Transverse colon (tissue), 4 donors: ENCODE measurements at regions not wholly inside any gene's neighbourhood (a gene's known extent, or its start where the extent isn't known, plus 50 kb on each side); places are given as distances from the start of the nearest gene placed in this dataset.

Experiments
- DNase-seq: peaks from one replicate; pipeline ENCODE4 v3.0.0-alpha.2; 2019
- H3K27ac ChIP-seq, 4 donors: fragments of 200-600 bp; sonication (generic); 2 replicates each; pipeline ENCODE4 v1.5.1; 2016 to 2018; ENCODE audit warnings: inconsistent platforms in 4 of 4
- H3K27me3 ChIP-seq: fragments of 200-600 bp; sonication (generic); 2 replicates; pipeline ENCODE4 v1.5.1; 2017; ENCODE audit warnings: inconsistent platforms
- H3K36me3 ChIP-seq, 4 donors: fragments of 200-600 bp; sonication (generic); 2 replicates each; pipeline ENCODE4 v1.5.1; 2017 to 2019; ENCODE audit warnings: inconsistent platforms in 4 of 4
- H3K4me1 ChIP-seq, 4 donors: fragments of 200-600 bp; sonication (generic); 2 replicates each; pipeline ENCODE4 v1.5.1; 2017 to 2020; ENCODE audit warnings: inconsistent platforms in 4 of 4
- H3K4me3 ChIP-seq, 4 donors: fragments of 200-600 bp; sonication (generic); 1 replicate in 1 of 4; 2 replicates in 3 of 4; pipeline versions ENCODE4 v1.5.1 to v1.6.1; 2017 to 2019; ENCODE audit warnings: inconsistent platforms in 4 of 4
- H3K9me3 ChIP-seq, 2 donors: fragments of 200-600 bp; sonication (generic); 2 replicates each; pipeline ENCODE4 v1.5.1; 2017 to 2019; ENCODE audit warnings: inconsistent platforms in 2 of 2
- CTCF ChIP-seq, 5 experiments: fragments of 200-600 bp in 3 of 5; fragments of 450-650 bp in 2 of 5; sonication (generic) in 3 of 5; IDR thresholded peaks; 1 replicate in 2 of 5; 2 replicates in 3 of 5; pipeline ENCODE4 v1.5.1; 2016 to 2017; ENCODE audit warnings: antibody characterized with exemption in 5 of 5, inconsistent platforms in 3 of 5, mild to moderate bottlenecking in 2 of 5, moderate library complexity in 1 of 5
- EP300 ChIP-seq: sonication (generic); formaldehyde crosslinking; IDR thresholded peaks from one replicate; pipeline ENCODE4 v1.6.1; 2017; ENCODE audit warnings: antibody characterized with exemption, low read depth
- POLR2A ChIP-seq: fragments of 450-650 bp; IDR thresholded peaks from one replicate; pipeline ENCODE4 v1.6.1; 2016; ENCODE audit warnings: antibody characterized with exemption, mild to moderate bottlenecking, moderate library complexity
- POLR2AphosphoS5 ChIP-seq, 3 donors: sonication (generic); formaldehyde crosslinking; IDR thresholded peaks; one replicate each; pipeline ENCODE4 v1.6.1; 2016; ENCODE audit warnings: antibody characterized with exemption in 3 of 3
- WGBS, 2 donors: methylation state at CpG; one replicate each; pipeline ENCODE4 v1.1.5; 2018; ENCODE audit warnings: low coverage in 1 of 2; 5-methylcytosine and 5-hydroxymethylcytosine counted together
- in situ Hi-C, 4 donors: fragments of 200-750 bp; cut with MboI; loops; one replicate each; pipeline versions ENCODE4 v1.15.0 to v1.15.1; 2017; ENCODE audit warnings: low sequenced_read_pairs in 3 of 4, low pct_ligation_motif_present in 1 of 4, low pct_unique_long_range_greater_than_20kb in 1 of 4
- intact Hi-C: fragments of 100-400 bp; cut with DNase I; formaldehyde crosslinking; loops from one replicate; pipeline ENCODE4 v1.15.1; 2023; ENCODE audit warnings: low total_unique reads

GRCh38 chr10:131847241-131847783, 53.5 kb upstream of the PPP2R2D start:
- DNase-seq, result no peak
- 60 to 82% methylated on average over 7 to 24 of the region's 25 CpGs for WGBS, 2 donors
- TF ChIP-seq POLR2AphosphoS5 (IDR thresholded peaks at IDR 0.05), result no peak
- TF ChIP-seq CTCF (IDR thresholded peaks at IDR 0.05), result no peak
- no peak for TF ChIP-seq POLR2A
- TF ChIP-seq EP300, result no peak
- Histone ChIP-seq H3K36me3 (no peaks in the 10 kb centered on the region), H3K4me1 (no peaks in the 10 kb centered on the region), H3K4me3 (no peak overlapping the region), H3K27ac (no peak overlapping the region), H3K9me3 (no peaks in the 10 kb centered on the region), H3K27me3 (no peaks in the 10 kb centered on the region)
- intact Hi-C loops (no loop called here), in situ Hi-C loops (no loop called here)

- no peak for DNase-seq
These were observed 52.5 kb upstream of the PPP2R2D start for GRCh38 chr10:131848296-131848695.

GRCh38 chr10:131848741-131849590, 51.8 kb upstream of the PPP2R2D start:
- Histone ChIP-seq H3K27ac (no peak overlapping the region), H3K4me1 (no peaks in the 10 kb centered on the region), H3K27me3 (no peaks in the 10 kb centered on the region), H3K36me3 (no peaks in the 10 kb centered on the region), H3K4me3 (no peak overlapping the region), H3K9me3 (no peaks in the 10 kb centered on the region)
- 92% methylated on average over 39 of the region's 39 CpGs; no CpG with 5 or more reads in 1 of the 2 donors for WGBS, 2 donors
- intact Hi-C loops (no loop called here), in situ Hi-C loops (no loop called here)
- no peak for DNase-seq
- TF ChIP-seq POLR2AphosphoS5 (IDR thresholded peaks at IDR 0.05), result no peak
- TF ChIP-seq EP300, result no peak
- no peak for TF ChIP-seq CTCF (IDR thresholded peaks at IDR 0.05)
- TF ChIP-seq POLR2A, result no peak

More at GRCh38 chr10:131848296-131848695, 52.5 kb upstream of the PPP2R2D start:
- in situ Hi-C loops (no loop called here), intact Hi-C loops (no loop called here)
- Histone ChIP-seq H3K9me3 (no peaks in the 10 kb centered on the region), H3K27ac (no peak overlapping the region), H3K4me1 (no peaks in the 10 kb centered on the region), H3K27me3 (no peaks in the 10 kb centered on the region), H3K4me3 (no peak overlapping the region), H3K36me3 (no peaks in the 10 kb centered on the region)
- TF ChIP-seq EP300 (no peak), POLR2A (no peak), CTCF (IDR thresholded peaks at IDR 0.05) (no peak), POLR2AphosphoS5 (IDR thresholded peaks at IDR 0.05) (no peak)
- 68 to 92% methylated on average over 2 to 9 of the region's 11 CpGs for WGBS, 2 donors

GRCh38 chr10:131849591-131850382, 51.0 kb upstream of the PPP2R2D start:
- intact Hi-C loops (no loop called here), in situ Hi-C loops (no loop called here)
- WGBS, 2 donors, result 78% methylated on average over 29 of the region's 29 CpGs; no CpG with 5 or more reads in 1 of the 2 donors
- Histone ChIP-seq H3K4me1 (no peaks in the 10 kb centered on the region), H3K9me3 (no peaks in the 10 kb centered on the region), H3K4me3 (no peak overlapping the region), H3K27me3 (no peaks in the 10 kb centered on the region), H3K27ac (no peak overlapping the region), H3K36me3 (no peaks in the 10 kb centered on the region)
- no peak for TF ChIP-seq EP300
- TF ChIP-seq CTCF (IDR thresholded peaks at IDR 0.05), result no peak
- TF ChIP-seq POLR2AphosphoS5 (IDR thresholded peaks at IDR 0.05), result no peak
- no peak for TF ChIP-seq POLR2A
- no peak for DNase-seq
